Right lobe of liver (tissue), 4 donors: ENCODE measurements at regions not wholly inside any gene's neighbourhood (a gene's known extent, or its start where the extent isn't known, plus 50 kb on each side); places are given as distances from the start of the nearest gene placed in this dataset.
"Not testable (repeated sequence)": the region's sequence is repeated elsewhere in the genome, so short reads cannot be mapped to it uniquely, and the experiment has no call there.

Source experiments
- CTCF ChIP-seq, 4 donors: fragments of 200-600 bp in 3 of 4; fragments of 450-650 bp in 1 of 4; IDR thresholded peaks; one replicate each; pipeline versions ENCODE4 v1.5.1 to v1.8.0; 2016 to 2022; ENCODE audit warnings: antibody characterized with exemption in 4 of 4, mild to moderate bottlenecking in 2 of 4
- POLR2A ChIP-seq: fragments of 450-650 bp; IDR thresholded peaks from one replicate; pipeline ENCODE4 v1.6.1; 2017; ENCODE audit warnings: antibody characterized with exemption, mild to moderate bottlenecking
- donor health status: DM: no; HTN: no; CAD: no.
- donor health status: DM: no; HTN: no; CAD: no.
- donor health status: DM: no; HTN: yes; CAD: no.

- TF ChIP-seq CTCF (IDR thresholded peaks at IDR 0.05); POLR2A: not testable (repeated sequence)
These were observed 132.8 kb downstream of the RFPL4B start for GRCh38 chr6:112479975-112480374.
